Neural progenitor cell (in vitro differentiated cells): ENCODE measurements at regions not wholly inside any gene's neighbourhood (a gene's known extent, or its start where the extent isn't known, plus 50 kb on each side); places are given as distances from the start of the nearest gene placed in this dataset.

Source experiments
- DNase-seq: peaks from one replicate; pipeline ENCODE4 v3.0.0-alpha.2; 2016; ENCODE audit warnings: low spot score
- H2AFZ ChIP-seq: fragments of 200-600 bp; sonication (generic); replicated peaks from 2 replicates; pipeline ENCODE4 v1.6.1; 2016; ENCODE audit warnings: antibody characterized with exemption
- H3F3A ChIP-seq: fragments of 200-600 bp; sonication (generic); 2 replicates; pipeline ENCODE4 v1.6.1; 2016; ENCODE audit warnings: antibody characterized with exemption, low read depth
- H3K27ac ChIP-seq: fragments of 200-600 bp; sonication (generic); 2 replicates; pipeline ENCODE4 v1.5.1; 2016; ENCODE audit warnings: mild to moderate bottlenecking
- H3K27me3 ChIP-seq: fragments of 200-600 bp; sonication (generic); 2 replicates; pipeline ENCODE4 v1.6.1; 2016; ENCODE audit warnings: mild to moderate bottlenecking, moderate library complexity
- H3K36me3 ChIP-seq: fragments of 200-600 bp; sonication (generic); 2 replicates; pipeline ENCODE4 v1.5.1; 2016
- H3K4me1 ChIP-seq: fragments of 200-600 bp; sonication (generic); 2 replicates; pipeline ENCODE4 v1.6.1; 2016; ENCODE audit warnings: mixed run types
- H3K4me2 ChIP-seq: fragments of 200-600 bp; sonication (generic); 2 replicates; pipeline ENCODE4 v1.6.1; 2016
- H3K4me3 ChIP-seq: fragments of 200-600 bp; sonication (generic); 2 replicates; pipeline ENCODE4 v1.5.1; 2016
- H3K79me2 ChIP-seq: fragments of 200-600 bp; sonication (generic); 2 replicates; pipeline ENCODE4 v1.6.1; 2016; ENCODE audit warnings: low read depth
- H3K9ac ChIP-seq: fragments of 200-600 bp; sonication (generic); 2 replicates; pipeline ENCODE4 v1.6.1; 2016
- H3K9me3 ChIP-seq: fragments of 200-600 bp; sonication (generic); 2 replicates; pipeline ENCODE4 v1.5.1; 2016; ENCODE audit warnings: low read depth
- H4K20me1 ChIP-seq: fragments of 200-600 bp; sonication (generic); 2 replicates; pipeline ENCODE4 v1.6.1; 2016; ENCODE audit warnings: low read depth
- H3K27ac Mint-ChIP-seq: 3 replicates; pipeline ENCODE4 v1.8.0; 2021; ENCODE audit warnings: mixed read lengths
- H3K27me3 Mint-ChIP-seq: 2 replicates; pipeline ENCODE4 v1.8.0; 2022; ENCODE audit warnings: low read depth, mild to moderate bottlenecking, inconsistent platforms, moderate library complexity, mixed read lengths; ENCODE audit not compliant: insufficient read depth
- H3K36me3 Mint-ChIP-seq: 3 replicates; pipeline ENCODE4 v1.8.0; 2021; ENCODE audit warnings: mixed read lengths
- H3K4me1 Mint-ChIP-seq: 3 replicates; pipeline ENCODE4 v1.8.0; 2021; ENCODE audit warnings: mixed read lengths
- H3K4me3 Mint-ChIP-seq: 3 replicates; pipeline ENCODE4 v1.8.0; 2021; ENCODE audit warnings: mild to moderate bottlenecking, moderate library complexity, mixed read lengths
- H3K9me3 Mint-ChIP-seq: 3 replicates; pipeline ENCODE4 v1.8.0; 2020; ENCODE audit warnings: mixed read lengths
- EZH2 ChIP-seq: fragments of 200-600 bp; sonication (generic); IDR thresholded peaks from 2 replicates; pipeline ENCODE4 v1.6.1; 2017; ENCODE audit warnings: antibody characterized with exemption, mild to moderate bottlenecking, moderate library complexity
- EZH2phosphoT487 ChIP-seq: fragments of 200-600 bp; sonication (generic); IDR thresholded peaks from 2 replicates; pipeline ENCODE4 v1.6.1; 2017; ENCODE audit warnings: antibody characterized with exemption
- TF ChIP-seq, protein P1 (sequence below): fragments of 200-600 bp; sonication (generic); IDR thresholded peaks from 2 replicates; pipeline ENCODE4 v1.5.1; 2017; ENCODE audit warnings: antibody characterized with exemption, mild to moderate bottlenecking

DNA sequence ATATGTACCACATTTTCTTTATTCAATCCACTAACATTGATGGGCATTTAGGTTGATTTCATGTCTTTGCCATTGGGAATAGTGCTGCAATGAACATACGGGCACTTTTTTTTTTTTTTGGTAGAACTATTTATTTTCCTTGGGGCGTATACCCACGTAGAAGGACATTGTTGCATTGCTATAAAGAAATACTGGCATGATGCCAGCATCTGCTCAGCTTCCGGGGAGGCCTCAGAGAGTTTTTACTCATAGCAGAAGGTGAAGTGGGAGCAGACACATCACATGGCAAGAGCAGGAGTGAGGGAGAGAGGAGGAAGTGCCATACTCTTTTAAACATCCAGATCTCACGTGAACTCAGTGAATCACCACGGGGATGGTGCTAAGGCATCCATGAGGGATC is 197.0 kb downstream of the SQOR start:
- TF ChIP-seq EZH2phosphoT487 (no peak), EZH2 (no peak)
- TF ChIP-seq, protein P1, sequence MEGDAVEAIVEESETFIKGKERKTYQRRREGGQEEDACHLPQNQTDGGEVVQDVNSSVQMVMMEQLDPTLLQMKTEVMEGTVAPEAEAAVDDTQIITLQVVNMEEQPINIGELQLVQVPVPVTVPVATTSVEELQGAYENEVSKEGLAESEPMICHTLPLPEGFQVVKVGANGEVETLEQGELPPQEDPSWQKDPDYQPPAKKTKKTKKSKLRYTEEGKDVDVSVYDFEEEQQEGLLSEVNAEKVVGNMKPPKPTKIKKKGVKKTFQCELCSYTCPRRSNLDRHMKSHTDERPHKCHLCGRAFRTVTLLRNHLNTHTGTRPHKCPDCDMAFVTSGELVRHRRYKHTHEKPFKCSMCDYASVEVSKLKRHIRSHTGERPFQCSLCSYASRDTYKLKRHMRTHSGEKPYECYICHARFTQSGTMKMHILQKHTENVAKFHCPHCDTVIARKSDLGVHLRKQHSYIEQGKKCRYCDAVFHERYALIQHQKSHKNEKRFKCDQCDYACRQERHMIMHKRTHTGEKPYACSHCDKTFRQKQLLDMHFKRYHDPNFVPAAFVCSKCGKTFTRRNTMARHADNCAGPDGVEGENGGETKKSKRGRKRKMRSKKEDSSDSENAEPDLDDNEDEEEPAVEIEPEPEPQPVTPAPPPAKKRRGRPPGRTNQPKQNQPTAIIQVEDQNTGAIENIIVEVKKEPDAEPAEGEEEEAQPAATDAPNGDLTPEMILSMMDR, result no peak
- Histone ChIP-seq H3K4me1 (peaks cover 7% of the 10 kb centered on the region), H3K79me2 (no peaks in the 10 kb centered on the region), H3K4me3 (no peak overlapping the region), H4K20me1 (no peaks in the 10 kb centered on the region), H3K4me2 (no peak overlapping the region), H3K9me3 (no peaks in the 10 kb centered on the region), H3F3A (no peaks in the 10 kb centered on the region), H3K36me3 (no peaks in the 10 kb centered on the region), H3K9ac (no peak overlapping the region), H3K27ac (no peak overlapping the region), H3K27me3 (no peaks in the 10 kb centered on the region), H2AFZ (no peak overlapping the region)
- DNase-seq, result no peak
- Mint-ChIP-seq H3K9me3 (peaks cover 9% of the 10 kb centered on the region), H3K27ac (no peak overlapping the region), H3K4me1 (no peaks in the 10 kb centered on the region), H3K36me3 (no peaks in the 10 kb centered on the region), H3K4me3 (no peak overlapping the region), H3K27me3 (peaks cover 8% of the 10 kb centered on the region)

DNA sequence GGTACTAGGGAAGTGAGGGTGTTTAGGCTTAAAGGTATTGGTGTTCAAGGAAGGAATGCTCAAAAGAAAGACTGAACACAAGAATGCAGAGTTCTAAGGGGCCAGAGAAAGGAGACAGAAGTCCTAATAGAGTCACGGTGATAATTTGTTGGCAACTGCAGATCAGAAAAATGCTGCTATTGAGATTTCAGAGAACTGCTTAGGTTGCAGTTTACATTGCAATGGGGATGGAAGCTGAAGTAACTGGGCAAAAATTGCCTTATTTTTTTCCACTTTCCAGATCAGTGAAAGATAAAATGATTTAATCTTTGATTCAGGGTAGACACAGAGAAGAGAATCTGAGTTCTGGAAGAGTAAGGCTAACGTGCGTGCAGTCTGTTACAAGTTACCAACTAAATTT is 199.8 kb downstream of the SQOR start:
- H3K36me3 ChIP-seq, result no peaks in the 10 kb centered on the region
- H3K27me3 ChIP-seq, result no peaks in the 10 kb centered on the region
- no peaks in the 10 kb centered on the region for H4K20me1 ChIP-seq
- peaks cover 2% of the 10 kb centered on the region for H3K27me3 Mint-ChIP-seq
- peaks cover 4% of the 10 kb centered on the region for H3K4me1 Mint-ChIP-seq
- DNase-seq, result no peak
- TF ChIP-seq EZH2, result no peak
- TF ChIP-seq EZH2phosphoT487, result no peak
- TF ChIP-seq, protein P1, result no peak
- H3K9me3 Mint-ChIP-seq, result peaks cover 9% of the 10 kb centered on the region
- H3K36me3 Mint-ChIP-seq, result no peaks in the 10 kb centered on the region
- no peak overlapping the region for H3K4me3 ChIP-seq
- peaks cover 7% of the 10 kb centered on the region for H3K4me1 ChIP-seq
- no peaks in the 10 kb centered on the region for H3K79me2 ChIP-seq
- no peaks in the 10 kb centered on the region for H3F3A ChIP-seq
- H3K9ac ChIP-seq, result no peak overlapping the region
- no peak overlapping the region for H3K4me2 ChIP-seq
- no peak overlapping the region for H3K27ac Mint-ChIP-seq
- H3K27ac ChIP-seq, result no peak overlapping the region
- H2AFZ ChIP-seq, result no peak overlapping the region
- no peaks in the 10 kb centered on the region for H3K9me3 ChIP-seq
- H3K4me3 Mint-ChIP-seq, result no peak overlapping the region

DNA sequence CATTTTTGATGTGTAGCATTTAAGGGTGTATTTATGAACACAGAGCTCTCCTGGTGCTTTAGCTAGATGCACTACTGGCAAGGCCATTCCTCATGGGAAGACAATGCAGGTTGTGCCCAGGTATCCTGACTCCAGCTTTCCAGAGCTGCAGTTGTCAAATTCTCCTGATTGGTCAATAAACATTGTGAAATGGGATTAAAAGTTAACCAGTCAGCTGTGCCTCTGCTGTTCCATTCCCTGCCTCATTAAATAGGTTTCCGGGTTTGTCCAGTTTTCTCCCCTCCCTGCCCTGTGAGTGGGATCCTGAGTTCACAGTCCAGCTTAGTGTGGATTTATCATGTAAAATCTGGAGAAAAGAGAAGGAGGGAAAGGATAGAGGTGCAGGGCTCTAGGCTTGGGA is 207.3 kb downstream of the SQOR start:
- H3K4me1 Mint-ChIP-seq, result peaks cover 4% of the 10 kb centered on the region
- no peaks in the 10 kb centered on the region for H3F3A ChIP-seq
- no peak overlapping the region for H3K27ac Mint-ChIP-seq
- no peak for DNase-seq
- H3K36me3 ChIP-seq, result no peaks in the 10 kb centered on the region
- H3K27me3 Mint-ChIP-seq, result peaks cover 2% of the 10 kb centered on the region
- H3K4me1 ChIP-seq, result no peaks in the 10 kb centered on the region
- H3K4me3 Mint-ChIP-seq, result no peak overlapping the region
- no peak overlapping the region for H3K4me3 ChIP-seq
- no peaks in the 10 kb centered on the region for H3K79me2 ChIP-seq
- no peaks in the 10 kb centered on the region for H3K36me3 Mint-ChIP-seq
- H3K9ac ChIP-seq, result no peak overlapping the region
- no peak overlapping the region for H2AFZ ChIP-seq
- no peaks in the 10 kb centered on the region for H3K27me3 ChIP-seq
- H3K27ac ChIP-seq, result no peak overlapping the region
- TF ChIP-seq, protein P1, result no peak
- TF ChIP-seq EZH2phosphoT487 (no peak), EZH2 (no peak)
- H4K20me1 ChIP-seq, result no peaks in the 10 kb centered on the region
- no peaks in the 10 kb centered on the region for H3K9me3 ChIP-seq
- H3K4me2 ChIP-seq, result no peak overlapping the region
- H3K9me3 Mint-ChIP-seq, result no peaks in the 10 kb centered on the region

DNA sequence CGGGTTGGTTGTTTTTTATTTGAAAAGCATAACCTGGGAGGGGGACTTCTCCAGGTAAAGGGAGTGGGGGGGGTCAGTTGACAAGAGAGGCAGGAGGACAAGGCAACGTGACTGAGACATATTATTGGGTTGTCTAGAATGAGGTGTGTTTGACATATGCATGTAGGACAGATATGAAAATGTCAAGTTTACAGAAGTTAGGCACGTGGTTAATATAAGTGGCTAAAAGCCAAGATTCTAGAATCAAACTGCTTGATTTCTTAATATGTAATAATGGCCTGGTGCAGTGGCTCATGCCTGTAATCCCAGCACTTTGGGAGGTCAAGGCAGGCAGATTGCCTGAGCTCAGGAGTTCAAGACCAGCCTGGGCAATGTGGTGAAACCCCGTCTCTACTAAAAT is 212.8 kb downstream of the SQOR start:
- Histone ChIP-seq H3K9me3 (no peaks in the 10 kb centered on the region), H3K9ac (no peak overlapping the region), H3K36me3 (no peaks in the 10 kb centered on the region), H3K79me2 (no peaks in the 10 kb centered on the region), H3K27me3 (no peaks in the 10 kb centered on the region), H3K4me3 (no peak overlapping the region), H3K4me2 (no peak overlapping the region), H3K27ac (no peak overlapping the region), H3F3A (no peaks in the 10 kb centered on the region), H3K4me1 (no peaks in the 10 kb centered on the region), H4K20me1 (no peaks in the 10 kb centered on the region), H2AFZ (no peak overlapping the region)
- Mint-ChIP-seq H3K27me3 (peaks cover 5% of the 10 kb centered on the region), H3K4me1 (no peaks in the 10 kb centered on the region), H3K36me3 (no peaks in the 10 kb centered on the region), H3K9me3 (peaks cover 13% of the 10 kb centered on the region), H3K4me3 (no peak overlapping the region), H3K27ac (no peak overlapping the region)
- no peak for TF ChIP-seq EZH2
- TF ChIP-seq, protein P1, result no peak
- no peak for TF ChIP-seq EZH2phosphoT487
- no peak for DNase-seq
